ENCODE measurements at regions not wholly inside any gene's neighbourhood (a gene's known extent, or its start where the extent isn't known, plus 50 kb on each side); places are given as distances from the start of the nearest gene placed in this dataset.

- no peak for DNase-seq (ENCODE audit: low read depth in 1 of 2, low spot score in 1 of 2)
Observed at GRCh38 chr9:79977510-79978197, 405.9 kb downstream of the TLE4 start.

DNA sequence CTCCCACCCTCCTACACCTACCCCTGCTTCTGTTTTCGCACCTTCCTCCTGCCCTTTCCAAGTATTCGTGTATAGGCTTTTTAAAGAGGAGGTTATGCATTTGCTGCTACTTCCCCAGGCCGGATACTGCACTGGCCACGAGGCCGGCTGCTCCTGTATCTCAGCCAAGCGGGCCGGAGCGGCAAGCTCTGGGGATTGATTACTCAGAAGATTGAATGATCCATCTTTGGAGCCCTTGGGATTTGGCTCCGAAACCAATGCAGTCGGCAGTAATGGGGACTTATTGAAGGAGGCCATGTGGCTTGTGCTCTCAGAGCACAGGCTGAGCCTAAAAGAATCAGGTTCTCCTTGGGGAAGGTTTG lies 405.3 kb downstream of the TLE4 start:
- DNase-seq (ENCODE audit: low read depth in 1 of 2, low spot score in 1 of 2), result no peak

GRCh38 chr9:79976257-79977073 lies 404.7 kb downstream of the TLE4 start:
- DNase-seq (ENCODE audit: low read depth in 1 of 2, low spot score in 1 of 2), result no peak

DNA sequence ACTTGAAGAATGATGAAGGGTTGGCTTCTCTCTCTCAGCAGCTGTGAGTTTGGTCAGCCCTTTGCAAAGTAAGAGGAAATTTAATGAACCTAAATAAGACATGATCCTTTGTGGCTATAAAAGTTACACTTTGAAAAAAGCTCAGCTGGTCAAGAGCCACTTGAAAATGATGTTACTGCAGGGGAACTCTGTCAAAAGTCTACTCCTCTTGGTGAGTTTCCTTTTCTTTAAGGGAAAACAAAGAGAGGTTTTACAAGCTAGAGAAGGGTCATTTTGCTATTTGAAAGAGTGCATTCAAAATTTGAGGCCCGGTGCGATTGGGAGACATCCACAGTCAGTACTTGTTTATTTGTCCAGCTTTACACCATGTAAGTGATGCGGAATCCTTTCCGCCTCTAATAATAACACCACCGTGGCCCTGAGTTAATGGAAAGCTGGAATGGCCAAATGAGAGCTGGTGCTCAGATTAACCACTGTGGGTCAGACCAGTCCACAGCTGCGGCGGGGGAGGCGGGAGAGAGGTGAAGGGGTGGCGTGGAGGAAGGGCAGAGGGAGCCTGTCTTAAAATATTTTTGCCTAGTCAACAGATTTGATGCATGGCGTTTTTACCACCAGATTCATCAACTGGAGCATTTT lies 404.0 kb downstream of the TLE4 start:
- no peak for DNase-seq (ENCODE audit: low read depth in 1 of 2, low spot score in 1 of 2)

DNA sequence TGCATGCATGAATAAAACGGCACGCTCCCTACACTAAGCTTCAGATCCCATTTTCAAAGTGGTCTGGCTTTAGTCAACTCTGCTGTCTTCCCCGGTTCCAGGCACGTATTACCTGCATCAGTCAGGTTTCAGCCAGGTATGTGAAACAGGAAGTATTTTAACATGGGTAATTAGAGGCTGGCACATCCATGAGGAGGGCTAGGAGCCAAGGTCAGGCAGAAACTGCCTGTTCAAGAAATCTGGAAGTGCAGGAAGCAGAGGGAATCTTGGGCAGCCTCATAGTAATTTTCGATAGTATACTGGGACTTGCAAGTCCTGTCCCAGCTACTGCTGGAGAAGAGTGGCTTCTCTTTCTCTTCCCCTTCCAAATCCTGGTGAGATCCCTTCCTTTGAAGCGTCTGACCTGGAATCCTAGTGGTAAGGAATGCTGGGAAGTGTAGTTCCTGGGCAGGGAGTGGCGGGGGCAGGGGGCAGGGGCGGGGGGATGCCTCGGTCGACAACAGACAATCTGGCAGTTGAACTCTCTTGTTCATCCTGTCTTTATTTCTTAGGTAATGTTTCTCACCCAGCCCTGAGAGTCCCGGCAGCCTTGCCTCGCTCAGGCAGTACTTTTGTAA lies 403.1 kb downstream of the TLE4 start:
- no peak for DNase-seq (ENCODE audit: low read depth in 1 of 2, low spot score in 1 of 2)

GRCh38 chr9:79973627-79974026 lies 401.9 kb downstream of the TLE4 start:
- no peak for DNase-seq (ENCODE audit: low read depth in 1 of 2, low spot score in 1 of 2)

GRCh38 chr9:79970146-79970425 lies 398.3 kb downstream of the TLE4 start:
- DNase-seq (ENCODE audit: low read depth in 1 of 2, low spot score in 1 of 2), result no peak

- DNase-seq (ENCODE audit: low read depth in 1 of 2, low spot score in 1 of 2), result no peak
Observed at GRCh38 chr9:79969393-79970145, 397.8 kb downstream of the TLE4 start.

DNA sequence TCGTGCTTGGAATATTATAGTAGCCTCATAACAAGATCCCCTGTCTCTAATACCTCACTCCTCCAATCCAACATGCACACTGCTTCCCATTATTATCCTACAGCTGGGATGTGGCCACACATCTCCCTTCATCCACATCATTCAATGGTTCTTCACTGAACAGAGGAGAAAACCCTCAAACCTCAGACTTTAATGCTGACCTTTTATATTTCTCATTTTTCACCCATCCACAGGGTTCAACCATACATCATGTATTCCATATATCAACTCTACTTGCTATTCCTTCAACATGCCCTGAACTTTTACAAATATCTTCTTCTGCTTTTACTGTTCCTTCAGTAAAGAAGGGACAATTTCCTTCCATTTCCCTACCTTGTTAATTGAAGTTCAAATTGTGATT lies 396.8 kb downstream of the TLE4 start:
- DNase-seq (ENCODE audit: low read depth in 1 of 2, low spot score in 1 of 2), result no peak

- no peak for DNase-seq (ENCODE audit: low read depth in 1 of 2, low spot score in 1 of 2)
Observed at GRCh38 chr9:79962836-79963235, 391.1 kb downstream of the TLE4 start.

DNA sequence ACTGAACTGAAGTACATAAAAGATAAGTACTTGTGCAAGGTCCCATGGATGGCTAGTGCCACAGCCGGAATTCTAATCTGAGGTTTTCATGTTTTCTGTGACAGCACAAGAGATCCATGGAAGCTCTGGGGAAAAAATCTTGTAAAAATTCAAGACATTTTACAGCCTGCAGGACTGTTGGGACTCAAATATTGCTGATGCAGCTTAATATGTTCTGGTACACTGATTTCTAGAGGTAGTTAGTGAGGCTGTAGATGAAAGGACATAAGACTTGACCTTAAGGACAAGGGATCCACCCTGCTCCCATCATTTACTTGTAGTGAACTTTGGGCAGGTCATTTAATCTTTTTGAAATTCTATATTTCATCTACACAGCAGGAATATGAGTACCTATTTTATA lies 390.4 kb downstream of the TLE4 start:
- DNase-seq (ENCODE audit: low read depth in 1 of 2, low spot score in 1 of 2), result no peak

DNA sequence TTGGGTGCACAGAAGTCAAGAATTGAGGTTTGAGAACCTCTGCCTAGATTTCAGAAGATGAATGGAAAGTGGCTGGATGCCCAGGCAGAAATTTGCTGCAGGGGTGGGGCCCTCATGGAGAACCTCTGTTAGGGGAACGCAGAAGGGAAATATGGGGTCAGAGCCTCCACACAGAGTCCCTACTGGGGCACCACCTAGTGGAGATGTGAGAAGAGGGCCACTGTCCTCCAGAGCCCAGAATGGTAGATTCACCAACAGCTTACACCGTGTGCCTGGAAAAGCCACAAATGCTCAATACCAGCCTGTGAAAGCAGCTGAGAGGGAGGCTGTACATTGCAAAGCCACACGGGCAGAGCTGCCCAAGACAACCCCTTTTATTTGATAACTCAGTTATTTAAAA lies 383.5 kb downstream of the TLE4 start:
- DNase-seq (ENCODE audit: low read depth in 1 of 2, low spot score in 1 of 2), result no peak

DNA sequence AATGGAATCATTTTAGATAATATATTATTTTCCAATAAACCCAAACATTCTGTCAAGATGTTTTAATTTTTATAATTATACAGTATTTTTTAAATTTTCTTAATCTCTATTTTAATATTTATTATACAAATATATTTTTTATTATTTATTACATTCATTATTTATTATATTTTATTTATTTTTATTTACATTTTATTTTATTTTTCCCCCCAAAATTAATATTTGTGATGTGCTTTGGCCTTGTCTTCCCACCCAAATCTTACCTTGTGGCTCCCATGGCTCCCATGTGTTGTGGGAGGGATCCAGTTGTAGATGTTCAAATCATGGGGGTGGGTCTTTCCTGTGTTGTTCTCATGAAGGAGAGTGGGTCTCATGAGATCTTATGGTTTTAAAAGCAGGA lies 382.1 kb downstream of the TLE4 start:
- no peak for DNase-seq (ENCODE audit: low read depth in 1 of 2, low spot score in 1 of 2)

- no peak for DNase-seq (ENCODE audit: low read depth in 1 of 2, low spot score in 1 of 2)
Observed at GRCh38 chr9:79952401-79952800, 380.6 kb downstream of the TLE4 start.

DNA sequence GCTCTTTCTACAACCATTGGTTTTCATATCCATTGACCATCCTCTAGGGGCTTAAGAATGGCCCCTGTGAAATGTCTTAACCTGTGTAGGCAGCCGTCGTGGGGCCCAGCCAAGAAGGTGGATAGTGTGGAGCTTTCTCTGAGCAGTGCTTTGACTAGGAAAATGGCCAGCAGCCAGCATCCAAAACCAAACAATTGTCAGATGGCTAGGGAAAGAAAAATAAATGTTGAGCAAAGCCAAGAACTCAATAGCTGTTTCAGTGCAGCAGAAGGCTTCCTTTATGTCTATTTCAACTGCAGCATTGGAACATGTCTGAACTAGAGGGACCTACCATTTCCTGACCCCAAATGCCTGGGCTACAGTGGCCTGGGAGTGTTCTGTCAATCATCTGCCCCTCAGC lies 374.9 kb downstream of the TLE4 start:
- no peak for DNase-seq (ENCODE audit: low read depth in 1 of 2, low spot score in 1 of 2)

DNA sequence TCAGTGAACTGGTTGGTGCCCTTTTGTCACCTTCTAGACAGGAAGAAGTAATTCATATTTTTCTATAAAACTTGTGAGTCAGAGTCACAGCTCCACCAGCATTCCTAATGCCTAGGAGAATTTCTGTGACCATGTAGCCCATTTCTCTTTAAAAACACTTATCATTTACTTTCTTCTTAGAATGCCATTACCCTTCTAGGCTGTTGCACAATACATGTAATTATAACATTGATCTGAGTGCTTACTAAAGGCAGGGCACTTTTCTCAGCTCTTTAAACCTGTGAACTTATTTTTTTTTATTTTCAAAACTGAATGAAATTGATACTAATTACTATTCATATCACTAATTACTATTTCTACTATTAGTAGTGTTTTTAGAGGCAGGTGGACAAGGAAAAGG lies 373.7 kb downstream of the TLE4 start:
- no peak for DNase-seq (ENCODE audit: low read depth in 1 of 2, low spot score in 1 of 2)

GRCh38 chr9:79945016-79945415 lies 373.3 kb downstream of the TLE4 start:
- DNase-seq (ENCODE audit: low read depth in 1 of 2, low spot score in 1 of 2), result no peak

- no peak for DNase-seq (ENCODE audit: low read depth in 1 of 2, low spot score in 1 of 2)
Observed at GRCh38 chr9:79940919-79941318, 369.2 kb downstream of the TLE4 start.

- no peak for DNase-seq (ENCODE audit: low read depth in 1 of 2, low spot score in 1 of 2)
Observed at GRCh38 chr9:79939819-79940218, 368.1 kb downstream of the TLE4 start.

- no peak for DNase-seq (ENCODE audit: low read depth in 1 of 2, low spot score in 1 of 2)
Observed at GRCh38 chr9:79936336-79936735, 364.6 kb downstream of the TLE4 start.

DNA sequence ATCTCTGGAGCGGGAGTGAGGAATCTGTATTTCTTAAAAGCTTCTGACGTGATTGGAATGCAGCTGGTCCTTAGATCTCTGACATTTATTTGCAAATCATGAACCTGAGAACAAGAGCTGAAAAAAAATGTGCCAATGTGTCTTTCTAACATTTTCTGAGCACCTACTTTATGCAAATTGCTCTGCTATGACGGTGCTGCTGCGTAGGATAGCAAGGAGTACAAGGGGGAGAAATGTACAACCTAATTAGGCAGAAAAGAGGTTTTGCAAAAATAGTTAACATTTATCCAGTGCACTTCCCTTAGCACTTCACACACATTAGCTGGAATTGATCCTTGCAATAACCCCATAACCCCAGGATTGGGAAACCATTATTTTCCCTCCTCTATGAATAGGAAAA lies 357.5 kb downstream of the TLE4 start:
- no peak for DNase-seq (ENCODE audit: low read depth in 1 of 2, low spot score in 1 of 2)
